GM12878 (cell line): ENCODE measurements at regions not wholly inside any gene's neighbourhood (a gene's known extent, or its start where the extent isn't known, plus 50 kb on each side); places are given as distances from the start of the nearest gene placed in this dataset.

Experiments used
- ATAC-seq: fragments of 200-7000 bp; cut with Tn5 transposase; 3 replicates; pipeline ENCODE4 v1.9.1; 2020; ENCODE audit warnings: mild to moderate bottlenecking, moderate library complexity
- BruUV-seq: library from RNA; stranded (reverse); fragments of 400-500 nt; replicated peaks from 2 replicates; lab custom pipeline; 2021; lab: Mats Ljungman, UMichigan
- CTCF ChIA-PET: fragments of 300-600 bp; sonication (Branson Sonifier 250); formaldehyde crosslinking; extraction: SDS; loops from one replicate; lab custom pipeline; 2021; ENCODE audit warnings: inconsistent platforms; lab: Yijun Ruan, JAX
- POLR2A ChIA-PET: fragments of 350-600 bp; formaldehyde crosslinking; extraction: SDS; loops from one replicate; lab custom pipeline; 2021; ENCODE audit warnings: inconsistent platforms; lab: Charles Lee
- RAD21 ChIA-PET: fragments of 300-600 bp; sonication (Branson Sonifier 250); formaldehyde crosslinking; loops from one replicate; lab custom pipeline; 2023; ENCODE audit warnings: antibody characterized with exemption; ENCODE audit not compliant: unreplicated experiment; lab: Charles Lee
- SMC1A ChIA-PET: fragments of 300-600 bp; sonication (Branson Sonifier 250); formaldehyde crosslinking; loops from one replicate; lab custom pipeline; 2023; ENCODE audit not compliant: unreplicated experiment, uncharacterized antibody; lab: Charles Lee
- DNase-seq: peaks from one replicate; pipeline ENCODE4 v3.0.0-alpha.2; 2011; ENCODE audit warnings: low read depth, low spot score
- FAIRE-seq: peaks from 3 replicates; lab custom pipeline; 2011; peaks lifted over from hg19 to GRCh38; lab: Jason Lieb, UNC
- H2AFZ ChIP-seq: 2 replicates; pipeline ENCODE4 v1.6.0; 2011; ENCODE audit warnings: low read depth, low read length, control low read depth; ENCODE audit not compliant: control insufficient read depth
- H3K27ac ChIP-seq: 2 replicates; pipeline ENCODE4 v1.5.1; 2011; ENCODE audit warnings: control low read depth; ENCODE audit not compliant: control insufficient read depth, insufficient read depth
- H3K27me3 ChIP-seq, 2 experiments: replicated peaks in 1 of 2; 2 replicates each; pipeline versions ENCODE4 v1.6.0 to v1.6.1; 2011; ENCODE audit warnings: low read length in 1 of 2; ENCODE audit not compliant: control insufficient read depth in 2 of 2, insufficient read depth in 2 of 2
- H3K36me3 ChIP-seq, 2 experiments: 2 replicates each; pipeline ENCODE4 v1.5.1; 2011; ENCODE audit warnings: low read length in 1 of 2; ENCODE audit not compliant: control insufficient read depth in 2 of 2, insufficient read depth in 2 of 2
- H3K4me1 ChIP-seq: 2 replicates; pipeline ENCODE4 v1.6.1; 2011; ENCODE audit warnings: mild to moderate bottlenecking, low read length, moderate library complexity, mixed read lengths; ENCODE audit not compliant: control insufficient read depth, insufficient read depth
- H3K4me2 ChIP-seq: 2 replicates; pipeline ENCODE4 v1.6.0; 2011; ENCODE audit warnings: control low read depth; ENCODE audit not compliant: control insufficient read depth, insufficient read depth
- H3K4me3 ChIP-seq: fragments of 200-600 bp; sonication (generic); 2 replicates; pipeline ENCODE4 v1.5.1; 2016
- H3K79me2 ChIP-seq: 2 replicates; pipeline ENCODE4 v1.6.0; 2011; ENCODE audit warnings: low read length; ENCODE audit not compliant: control insufficient read depth, insufficient read depth
- H3K9ac ChIP-seq: 2 replicates; pipeline ENCODE4 v1.8.0; 2011; ENCODE audit warnings: low read length, control low read depth, mixed read lengths; ENCODE audit not compliant: control insufficient read depth, insufficient read depth
- H3K9me3 ChIP-seq: replicated peaks from 3 replicates; pipeline ENCODE4 v1.5.1; 2011; ENCODE audit warnings: mild to moderate bottlenecking, low read length; ENCODE audit not compliant: control insufficient read depth, insufficient read depth
- H4K20me1 ChIP-seq: 2 replicates; pipeline ENCODE4 v1.6.0; 2011; ENCODE audit not compliant: control insufficient read depth, insufficient read depth
- BCL11A ChIP-seq: IDR thresholded peaks from 2 replicates; pipeline ENCODE4 v1.6.1; 2011; ENCODE audit warnings: low read depth, low read length
- FOS ChIP-seq: IDR thresholded peaks from 3 replicates; pipeline ENCODE4 v1.6.1; 2011; ENCODE audit warnings: borderline replicate concordance; ENCODE audit not compliant: insufficient read length; ENCODE audit errors: extremely low read depth
- MXI1 ChIP-seq: fragments of 150-350 bp; IDR thresholded peaks from 2 replicates; pipeline ENCODE4 v1.6.1; 2011; ENCODE audit warnings: low read depth, mild to moderate bottlenecking, inconsistent platforms, low read length, improper control_type of control experiment
- PAX8 ChIP-seq: fragments of 450-650 bp; IDR thresholded peaks from 2 replicates; pipeline ENCODE4 v1.6.1; 2017; ENCODE audit warnings: mild to moderate bottlenecking, moderate library complexity
- RFX5 ChIP-seq: IDR thresholded peaks from 2 replicates; pipeline ENCODE4 v1.6.1; 2011; ENCODE audit warnings: low read depth, low read length, improper control_type of control experiment
- STAT1 ChIP-seq: fragments of 450-650 bp; conservative IDR thresholded peaks from 2 replicates; pipeline ENCODE4 v1.6.1; 2014; ENCODE audit warnings: antibody characterized with exemption, mild to moderate bottlenecking
- SUPT20H ChIP-seq: IDR thresholded peaks from 2 replicates; pipeline ENCODE4 v1.6.1; 2011; ENCODE audit warnings: low read depth, mild to moderate bottlenecking, low read length, moderate library complexity, borderline replicate concordance; ENCODE audit not compliant: control insufficient read depth
- YBX1 ChIP-seq: fragments of 450-650 bp; IDR thresholded peaks from 2 replicates; pipeline ENCODE4 v1.6.1; 2016; ENCODE audit warnings: antibody characterized with exemption
- ZNF622 ChIP-seq: fragments of 450-650 bp; IDR thresholded peaks from 2 replicates; pipeline ENCODE4 v1.6.1; 2017; ENCODE audit warnings: mild to moderate bottlenecking, inconsistent platforms
- WGBS: methylation state at CpG from one replicate; pipeline ENCODE4 v1.1.6; 2016; ENCODE audit warnings: low lambda C conversion rate; ENCODE audit not compliant: insufficient replicate concordance, insufficient coverage; ENCODE audit errors: missing lambda C conversion rate; 5-methylcytosine and 5-hydroxymethylcytosine counted together
- in situ Hi-C: fragments of 300-500 bp; cut with MboI; formaldehyde crosslinking; loops from 9 replicates; pipeline ENCODE4 v1.14.3; 2018; ENCODE audit warnings: mixed read lengths
- intact Hi-C: fragments of 100-400 bp; cut with micrococcal nuclease; formaldehyde crosslinking; loops from one replicate; pipeline ENCODE4 v1.14.2; 2022; ENCODE audit not compliant: unreplicated experiment
- TF ChIP-seq, protein P1 (sequence below): fragments of 450-650 bp; IDR thresholded peaks from 2 replicates; pipeline ENCODE4 v1.6.1; 2017; ENCODE audit warnings: mild to moderate bottlenecking, moderate library complexity
- TF ChIP-seq, protein P2 (sequence below): fragments of 450-650 bp; IDR thresholded peaks from 2 replicates; pipeline ENCODE4 v1.6.1; 2018; ENCODE audit warnings: mild to moderate bottlenecking, low read depth, moderate library complexity; ENCODE audit not compliant: partially characterized antibody

DNA sequence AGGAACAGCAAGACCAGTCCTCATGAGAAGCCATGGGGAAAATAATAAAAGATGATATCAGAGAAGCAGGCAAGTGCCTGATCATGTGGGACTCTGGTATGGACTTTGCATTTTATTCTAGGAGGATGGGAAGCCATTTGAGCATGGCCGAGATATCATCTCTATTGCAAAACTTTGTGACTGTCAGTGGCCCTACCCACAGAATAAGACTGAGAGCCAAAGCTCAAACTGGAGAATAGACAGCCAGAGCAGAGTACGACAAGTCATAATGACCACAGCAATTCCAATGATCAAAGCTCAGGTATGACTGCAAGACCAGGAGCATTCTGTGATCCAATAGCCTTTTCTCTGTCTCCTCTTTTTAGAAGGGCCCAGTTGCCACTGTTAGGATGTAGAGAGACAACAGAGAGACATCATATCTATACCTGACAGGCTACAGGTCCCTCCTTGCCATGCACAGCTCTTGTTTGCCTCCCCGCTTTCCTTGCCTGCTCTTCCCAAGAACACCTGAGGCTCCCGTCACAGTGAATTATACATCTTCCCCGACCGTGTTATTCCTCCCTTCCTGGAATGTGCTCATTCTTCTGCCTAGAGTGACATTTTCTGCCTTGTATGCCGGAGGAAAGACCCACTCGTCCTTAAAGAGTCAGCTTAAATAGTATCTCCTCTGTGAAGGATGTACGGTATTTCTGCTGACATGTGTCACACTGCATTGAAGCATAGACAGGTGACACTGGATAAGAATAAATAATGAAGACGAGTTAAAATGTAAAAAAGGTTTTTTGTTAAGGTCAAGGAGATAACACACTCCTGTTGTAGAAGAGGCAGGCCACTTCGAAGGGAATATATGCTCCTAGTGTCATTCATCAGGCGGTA, 248.7 kb upstream of the MAP3K1 start:
- Histone ChIP-seq H3K27ac (no peak overlapping the region), H3K4me1 (peaks cover 11% of the 10 kb centered on the region), H4K20me1 (no peaks in the 10 kb centered on the region), H3K9me3 (no peaks in the 10 kb centered on the region), H3K27me3 (0 out of 4 replicates have a peak, but pooled peaks cover 0 to 3% of the 10 kb centered on the region in 2 experiments), H3K9ac (no peak overlapping the region), H3K4me3 (no peak overlapping the region), H3K79me2 (no peaks in the 10 kb centered on the region), H2AFZ (no peak overlapping the region), H3K4me2 (no peak overlapping the region), H3K36me3 (no peaks in the 10 kb centered on the region)
- FAIRE-seq: no peak
- ChIA-PET POLR2A (no interaction called here), SMC1A (interaction anchor here (0.7 to 1.9 kb wide), 7 partner anchors 9 to 151 kb away, joined by 3 to 6 read pairs (median 3); no protein-coding TSS in a partner anchor), CTCF (interaction anchor here (0.5 kb wide), 1 partner anchor 1934 kb away, joined by 3 read pairs; no protein-coding TSS in a partner anchor), RAD21 (interaction anchor here (0.7 to 2.5 kb wide), 3 partner anchors 103 to 272 kb away, joined by 3 to 8 read pairs (median 5); no protein-coding TSS in a partner anchor)
- no peak for DNase-seq
- intact Hi-C loops (no loop called here), in situ Hi-C loops (no loop called here)
- no TSS peak for BruUV-seq
- no peak for TF ChIP-seq FOS
- no peak for TF ChIP-seq MXI1
- no peak for TF ChIP-seq BCL11A
- TF ChIP-seq PAX8: no peak
- TF ChIP-seq, protein P1, sequence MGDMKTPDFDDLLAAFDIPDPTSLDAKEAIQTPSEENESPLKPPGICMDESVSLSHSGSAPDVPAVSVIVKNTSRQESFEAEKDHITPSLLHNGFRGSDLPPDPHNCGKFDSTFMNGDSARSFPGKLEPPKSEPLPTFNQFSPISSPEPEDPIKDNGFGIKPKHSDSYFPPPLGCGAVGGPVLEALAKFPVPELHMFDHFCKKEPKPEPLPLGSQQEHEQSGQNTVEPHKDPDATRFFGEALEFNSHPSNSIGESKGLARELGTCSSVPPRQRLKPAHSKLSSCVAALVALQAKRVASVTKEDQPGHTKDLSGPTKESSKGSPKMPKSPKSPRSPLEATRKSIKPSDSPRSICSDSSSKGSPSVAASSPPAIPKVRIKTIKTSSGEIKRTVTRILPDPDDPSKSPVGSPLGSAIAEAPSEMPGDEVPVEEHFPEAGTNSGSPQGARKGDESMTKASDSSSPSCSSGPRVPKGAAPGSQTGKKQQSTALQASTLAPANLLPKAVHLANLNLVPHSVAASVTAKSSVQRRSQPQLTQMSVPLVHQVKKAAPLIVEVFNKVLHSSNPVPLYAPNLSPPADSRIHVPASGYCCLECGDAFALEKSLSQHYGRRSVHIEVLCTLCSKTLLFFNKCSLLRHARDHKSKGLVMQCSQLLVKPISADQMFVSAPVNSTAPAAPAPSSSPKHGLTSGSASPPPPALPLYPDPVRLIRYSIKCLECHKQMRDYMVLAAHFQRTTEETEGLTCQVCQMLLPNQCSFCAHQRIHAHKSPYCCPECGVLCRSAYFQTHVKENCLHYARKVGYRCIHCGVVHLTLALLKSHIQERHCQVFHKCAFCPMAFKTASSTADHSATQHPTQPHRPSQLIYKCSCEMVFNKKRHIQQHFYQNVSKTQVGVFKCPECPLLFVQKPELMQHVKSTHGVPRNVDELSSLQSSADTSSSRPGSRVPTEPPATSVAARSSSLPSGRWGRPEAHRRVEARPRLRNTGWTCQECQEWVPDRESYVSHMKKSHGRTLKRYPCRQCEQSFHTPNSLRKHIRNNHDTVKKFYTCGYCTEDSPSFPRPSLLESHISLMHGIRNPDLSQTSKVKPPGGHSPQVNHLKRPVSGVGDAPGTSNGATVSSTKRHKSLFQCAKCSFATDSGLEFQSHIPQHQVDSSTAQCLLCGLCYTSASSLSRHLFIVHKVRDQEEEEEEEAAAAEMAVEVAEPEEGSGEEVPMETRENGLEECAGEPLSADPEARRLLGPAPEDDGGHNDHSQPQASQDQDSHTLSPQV: no peak
- TF ChIP-seq ZNF622: no peak
- TF ChIP-seq STAT1: no peak
- TF ChIP-seq, protein P2, sequence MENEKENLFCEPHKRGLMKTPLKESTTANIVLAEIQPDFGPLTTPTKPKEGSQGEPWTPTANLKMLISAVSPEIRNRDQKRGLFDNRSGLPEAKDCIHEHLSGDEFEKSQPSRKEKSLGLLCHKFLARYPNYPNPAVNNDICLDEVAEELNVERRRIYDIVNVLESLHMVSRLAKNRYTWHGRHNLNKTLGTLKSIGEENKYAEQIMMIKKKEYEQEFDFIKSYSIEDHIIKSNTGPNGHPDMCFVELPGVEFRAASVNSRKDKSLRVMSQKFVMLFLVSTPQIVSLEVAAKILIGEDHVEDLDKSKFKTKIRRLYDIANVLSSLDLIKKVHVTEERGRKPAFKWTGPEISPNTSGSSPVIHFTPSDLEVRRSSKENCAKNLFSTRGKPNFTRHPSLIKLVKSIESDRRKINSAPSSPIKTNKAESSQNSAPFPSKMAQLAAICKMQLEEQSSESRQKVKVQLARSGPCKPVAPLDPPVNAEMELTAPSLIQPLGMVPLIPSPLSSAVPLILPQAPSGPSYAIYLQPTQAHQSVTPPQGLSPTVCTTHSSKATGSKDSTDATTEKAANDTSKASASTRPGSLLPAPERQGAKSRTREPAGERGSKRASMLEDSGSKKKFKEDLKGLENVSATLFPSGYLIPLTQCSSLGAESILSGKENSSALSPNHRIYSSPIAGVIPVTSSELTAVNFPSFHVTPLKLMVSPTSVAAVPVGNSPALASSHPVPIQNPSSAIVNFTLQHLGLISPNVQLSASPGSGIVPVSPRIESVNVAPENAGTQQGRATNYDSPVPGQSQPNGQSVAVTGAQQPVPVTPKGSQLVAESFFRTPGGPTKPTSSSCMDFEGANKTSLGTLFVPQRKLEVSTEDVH: no peak
- no peak for TF ChIP-seq RFX5
- TF ChIP-seq YBX1: no peak
- no peak for TF ChIP-seq SUPT20H
- 75% methylated on average over 12 of the region's 12 CpGs for WGBS
- ATAC-seq: no peak
